ENCODE measurements at regions not wholly inside any gene's neighbourhood (a gene's known extent, or its start where the extent isn't known, plus 50 kb on each side); places are given as distances from the start of the nearest gene placed in this dataset.
"Not testable (repeated sequence)": the region's sequence is repeated elsewhere in the genome, so short reads cannot be mapped to it uniquely, and the experiment has no call there.

GRCh38 chr10:33031171-33031570 is 73.1 kb upstream of the ITGB1 start:
- no peak for TF ChIP-seq CTCF (IDR thresholded peaks at IDR 0.05)
- no peaks in the 10 kb centered on the region for H3K9me3 Mint-ChIP-seq
- no peak overlapping the region for H3K27ac Mint-ChIP-seq
- ChIA-PET CTCF (interaction anchor here (2.4 kb wide), 1 partner anchor 124 kb away, joined by 7 read pairs; no protein-coding TSS in a partner anchor), POLR2A (no interaction called here)
- no peak overlapping the region for H3K4me3 Mint-ChIP-seq
- DNase-seq (no peak), ATAC-seq (no peak)
- intact Hi-C loops (cut with micrococcal nuclease) = no loop called here
- peaks cover 3% of the 10 kb centered on the region for H3K27me3 Mint-ChIP-seq
- H3K4me1 Mint-ChIP-seq (ENCODE audit: low read depth) = peaks cover 24% of the 10 kb centered on the region
- no peaks in the 10 kb centered on the region for H3K36me3 Mint-ChIP-seq (ENCODE audit: low read depth)

DNA sequence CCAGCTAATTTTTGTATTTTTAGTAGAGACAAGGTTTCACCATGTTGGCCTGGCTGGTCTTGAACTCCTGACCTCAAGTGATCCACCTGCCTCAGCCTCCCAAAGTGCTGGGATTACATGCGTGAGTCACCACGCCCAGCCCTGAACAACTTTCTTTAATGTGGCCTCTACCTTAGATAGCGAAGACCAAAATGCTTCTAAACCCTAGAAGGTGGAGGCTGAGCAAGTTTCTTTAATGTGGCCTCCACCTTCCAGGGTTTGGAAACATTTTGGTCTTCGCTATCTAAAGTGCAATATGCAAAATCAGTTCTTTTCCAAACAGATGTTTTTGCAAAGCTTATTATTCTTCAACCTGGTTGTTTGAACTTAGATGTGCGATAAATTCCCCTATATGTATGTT is 70.5 kb upstream of the ITGB1 start:
- H3K36me3 Mint-ChIP-seq (ENCODE audit: low read depth); ATAC-seq; H3K4me3 Mint-ChIP-seq; CTCF ChIA-PET; H3K27me3 Mint-ChIP-seq; H3K27ac Mint-ChIP-seq; POLR2A ChIA-PET; intact Hi-C loops (cut with micrococcal nuclease); H3K9me3 Mint-ChIP-seq: not testable (repeated sequence)
- peak; percentile 41 for DNase-seq
- H3K4me1 Mint-ChIP-seq (ENCODE audit: low read depth) = peaks cover 33% of the 10 kb centered on the region

- CTCF ChIA-PET = interaction anchor here (0.7 to 1.2 kb wide), 2 partner anchors 19 to 166 kb away, joined by 3 read pairs; no protein-coding TSS in a partner anchor
- Mint-ChIP-seq H3K36me3 (ENCODE audit: low read depth) (no peaks in the 10 kb centered on the region), H3K27ac (no peak overlapping the region), H3K4me1 (ENCODE audit: low read depth) (peaks cover 33% of the 10 kb centered on the region), H3K4me3 (no peak overlapping the region), H3K9me3 (no peaks in the 10 kb centered on the region), H3K27me3 (peaks cover 3% of the 10 kb centered on the region)
- no peak for ATAC-seq
- intact Hi-C loops (cut with micrococcal nuclease) = no loop called here
- POLR2A ChIA-PET = no interaction called here
- DNase-seq = no peak
- TF ChIP-seq CTCF (IDR thresholded peaks at IDR 0.05) = no peak
These were observed 69.1 kb upstream of the ITGB1 start for GRCh38 chr10:33027088-33027487.

DNA sequence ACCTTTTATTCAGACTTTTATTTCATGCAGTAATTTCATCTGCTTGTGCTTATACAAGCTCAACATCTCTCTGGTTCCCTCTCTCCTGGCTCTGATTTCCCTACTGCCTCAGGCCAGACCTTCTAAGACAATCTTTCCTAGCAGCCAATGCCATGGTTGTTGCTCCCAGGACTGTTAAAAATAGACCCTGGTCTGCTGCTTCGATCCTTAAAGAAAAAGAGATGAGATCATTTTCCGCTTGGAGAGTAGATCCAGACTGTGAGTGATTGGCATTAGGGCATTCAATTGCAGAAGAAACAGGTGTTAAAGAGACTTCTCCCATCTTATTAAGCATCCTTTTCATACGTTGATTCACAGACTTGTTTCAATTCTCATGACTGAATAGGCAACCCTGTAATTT is 68.4 kb upstream of the ITGB1 start:
- no peaks in the 10 kb centered on the region for H3K9me3 Mint-ChIP-seq
- CTCF ChIA-PET = interaction anchor here (0.7 to 1.3 kb wide), 4 partner anchors 17 to 167 kb away, joined by 3 read pairs; no protein-coding TSS in a partner anchor
- no peak for TF ChIP-seq CTCF (IDR thresholded peaks at IDR 0.05)
- intact Hi-C loops (cut with micrococcal nuclease) = no loop called here
- no peaks in the 10 kb centered on the region for H3K36me3 Mint-ChIP-seq (ENCODE audit: low read depth)
- H3K4me3 Mint-ChIP-seq = no peak overlapping the region
- H3K27me3 Mint-ChIP-seq = peaks cover 3% of the 10 kb centered on the region
- DNase-seq (no peak), ATAC-seq (no peak)
- no peak overlapping the region for H3K27ac Mint-ChIP-seq
- peaks cover 33% of the 10 kb centered on the region for H3K4me1 Mint-ChIP-seq (ENCODE audit: low read depth)
- POLR2A ChIA-PET = interaction anchor here (0.6 to 1.0 kb wide), 2 partner anchors 39 to 667 kb away, joined by 3 read pairs; no protein-coding TSS in a partner anchor

GRCh38 chr10:33025910-33026309 is 67.9 kb upstream of the ITGB1 start:
- H3K27ac Mint-ChIP-seq = no peak overlapping the region
- TF ChIP-seq CTCF (IDR thresholded peaks at IDR 0.05) = no peak
- POLR2A ChIA-PET = interaction anchor here (0.6 to 1.0 kb wide), 2 partner anchors 39 to 666 kb away, joined by 3 read pairs; no protein-coding TSS in a partner anchor

More at GRCh38 chr10:33025910-33026309, 67.9 kb upstream of the ITGB1 start:
- no peaks in the 10 kb centered on the region for H3K36me3 Mint-ChIP-seq (ENCODE audit: low read depth)
- CTCF ChIA-PET = interaction anchor here (0.7 to 1.3 kb wide), 2 partner anchors 17 to 77 kb away, joined by 3 read pairs; no protein-coding TSS in a partner anchor
- peaks cover 33% of the 10 kb centered on the region for H3K4me1 Mint-ChIP-seq (ENCODE audit: low read depth)
- intact Hi-C loops (cut with micrococcal nuclease) = no loop called here
- no peak overlapping the region for H3K4me3 Mint-ChIP-seq
- ATAC-seq = no peak
- no peak for DNase-seq
- H3K27me3 Mint-ChIP-seq = peaks cover 3% of the 10 kb centered on the region
- H3K9me3 Mint-ChIP-seq = no peaks in the 10 kb centered on the region
